BE2C (cell line): ENCODE measurements at regions not wholly inside any gene's neighbourhood (a gene's known extent, or its start where the extent isn't known, plus 50 kb on each side); places are given as distances from the start of the nearest gene placed in this dataset.
"Not testable (repeated sequence)": the region's sequence is repeated elsewhere in the genome, so short reads cannot be mapped to it uniquely, and the experiment has no call there.

ENCODE experiments used
- DNase-seq: peaks from one replicate; pipeline ENCODE4 v3.0.0-alpha.2; 2020
- H3K27me3 ChIP-seq: fragments of 250-450 bp; sonication (Bioruptor Pico); 2 replicates; pipeline ENCODE4 v1.5.1; 2020; ENCODE audit warnings: mild to moderate bottlenecking
- H3K36me3 ChIP-seq: fragments of 250-450 bp; sonication (Bioruptor Pico); 2 replicates; pipeline ENCODE4 v1.5.1; 2020; ENCODE audit warnings: mild to moderate bottlenecking
- H3K4me1 ChIP-seq: fragments of 250-450 bp; sonication (Bioruptor Pico); 2 replicates; pipeline ENCODE4 v1.5.1; 2020
- H3K4me3 ChIP-seq: 2 replicates; pipeline ENCODE4 v1.5.1; 2011; ENCODE audit warnings: low read depth, low read length
- H3K9me3 ChIP-seq: fragments of 250-450 bp; sonication (Bioruptor Pico); 2 replicates; pipeline ENCODE4 v1.5.1; 2020
- TF ChIP-seq, protein P1 (sequence below): IDR thresholded peaks from 2 replicates; pipeline ENCODE4 v1.5.1; 2012; ENCODE audit warnings: mild to moderate bottlenecking, low read depth, low read length

DNA sequence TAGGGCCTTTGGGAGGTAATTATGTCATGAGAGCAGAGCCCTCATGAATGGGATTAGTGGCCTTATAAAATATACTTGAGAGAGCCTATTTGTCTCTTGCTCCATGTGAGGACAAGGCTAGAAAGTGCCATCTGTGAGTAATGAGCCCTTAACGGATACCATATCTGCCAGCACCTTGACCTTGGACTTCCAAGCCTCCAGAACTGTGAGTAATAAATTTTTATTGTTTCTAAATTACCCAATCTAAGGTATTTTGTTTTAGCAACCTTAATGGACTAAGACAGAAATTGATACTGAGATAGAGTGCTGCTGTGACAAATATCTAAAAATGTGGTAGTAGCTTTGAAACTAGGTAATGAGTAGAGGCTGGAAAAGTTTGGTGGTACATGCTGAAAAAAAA lies 285.0 kb upstream of the DIPK2B start:
- TF ChIP-seq, protein P1, sequence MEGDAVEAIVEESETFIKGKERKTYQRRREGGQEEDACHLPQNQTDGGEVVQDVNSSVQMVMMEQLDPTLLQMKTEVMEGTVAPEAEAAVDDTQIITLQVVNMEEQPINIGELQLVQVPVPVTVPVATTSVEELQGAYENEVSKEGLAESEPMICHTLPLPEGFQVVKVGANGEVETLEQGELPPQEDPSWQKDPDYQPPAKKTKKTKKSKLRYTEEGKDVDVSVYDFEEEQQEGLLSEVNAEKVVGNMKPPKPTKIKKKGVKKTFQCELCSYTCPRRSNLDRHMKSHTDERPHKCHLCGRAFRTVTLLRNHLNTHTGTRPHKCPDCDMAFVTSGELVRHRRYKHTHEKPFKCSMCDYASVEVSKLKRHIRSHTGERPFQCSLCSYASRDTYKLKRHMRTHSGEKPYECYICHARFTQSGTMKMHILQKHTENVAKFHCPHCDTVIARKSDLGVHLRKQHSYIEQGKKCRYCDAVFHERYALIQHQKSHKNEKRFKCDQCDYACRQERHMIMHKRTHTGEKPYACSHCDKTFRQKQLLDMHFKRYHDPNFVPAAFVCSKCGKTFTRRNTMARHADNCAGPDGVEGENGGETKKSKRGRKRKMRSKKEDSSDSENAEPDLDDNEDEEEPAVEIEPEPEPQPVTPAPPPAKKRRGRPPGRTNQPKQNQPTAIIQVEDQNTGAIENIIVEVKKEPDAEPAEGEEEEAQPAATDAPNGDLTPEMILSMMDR: no peak
- no peak for DNase-seq

GRCh38 chrX:45479835-45480422 lies 279.3 kb upstream of the DIPK2B start:
- no peak overlapping the region for H3K4me3 ChIP-seq
- H3K36me3 ChIP-seq: no peaks in the 10 kb centered on the region
- no peaks in the 10 kb centered on the region for H3K9me3 ChIP-seq
- H3K27me3 ChIP-seq: no peaks in the 10 kb centered on the region
- no peaks in the 10 kb centered on the region for H3K4me1 ChIP-seq
- TF ChIP-seq, protein P1: no peak
- no peak for DNase-seq

More for the DNA sequence above, 285.0 kb upstream of the DIPK2B start:
- Histone ChIP-seq H3K4me3 (no peak overlapping the region), H3K9me3 (no peaks in the 10 kb centered on the region), H3K36me3 (no peaks in the 10 kb centered on the region), H3K27me3 (no peaks in the 10 kb centered on the region), H3K4me1 (no peaks in the 10 kb centered on the region)

DNA sequence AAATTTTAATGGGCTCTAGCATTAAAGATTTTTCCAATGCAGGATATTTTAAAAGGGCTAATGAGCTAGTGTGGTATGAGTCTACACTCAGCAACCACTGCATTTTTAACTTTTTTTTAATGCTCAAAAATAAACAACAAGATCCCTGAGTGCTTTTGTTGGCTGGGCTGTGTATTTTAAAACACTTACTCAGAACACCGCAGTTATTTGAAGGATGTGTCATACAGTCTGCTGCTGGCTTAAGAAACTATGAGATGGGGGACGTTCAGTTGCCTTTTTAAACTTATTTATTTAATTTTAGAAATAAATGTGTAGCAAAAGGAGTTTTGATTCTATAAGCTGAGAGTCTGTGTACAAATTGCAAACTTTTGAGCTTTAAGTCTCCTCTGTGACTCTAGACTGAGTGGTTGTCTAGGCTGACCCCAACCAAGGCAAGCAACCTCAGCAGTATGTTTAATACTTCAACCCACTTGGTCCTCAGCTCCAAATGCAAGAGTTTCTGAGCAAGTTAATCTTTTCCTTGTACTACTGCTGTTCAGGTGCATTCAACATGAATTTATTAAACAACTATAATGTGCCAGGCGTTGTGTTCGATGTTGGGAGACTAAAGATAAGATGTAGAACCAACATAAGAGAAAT lies 278.6 kb upstream of the DIPK2B start:
- no peaks in the 10 kb centered on the region for H3K36me3 ChIP-seq
- H3K9me3 ChIP-seq: no peaks in the 10 kb centered on the region
- DNase-seq: no peak
- no peaks in the 10 kb centered on the region for H3K27me3 ChIP-seq
- no peaks in the 10 kb centered on the region for H3K4me1 ChIP-seq
- H3K4me3 ChIP-seq: no peak overlapping the region
- TF ChIP-seq, protein P1: no peak

DNA sequence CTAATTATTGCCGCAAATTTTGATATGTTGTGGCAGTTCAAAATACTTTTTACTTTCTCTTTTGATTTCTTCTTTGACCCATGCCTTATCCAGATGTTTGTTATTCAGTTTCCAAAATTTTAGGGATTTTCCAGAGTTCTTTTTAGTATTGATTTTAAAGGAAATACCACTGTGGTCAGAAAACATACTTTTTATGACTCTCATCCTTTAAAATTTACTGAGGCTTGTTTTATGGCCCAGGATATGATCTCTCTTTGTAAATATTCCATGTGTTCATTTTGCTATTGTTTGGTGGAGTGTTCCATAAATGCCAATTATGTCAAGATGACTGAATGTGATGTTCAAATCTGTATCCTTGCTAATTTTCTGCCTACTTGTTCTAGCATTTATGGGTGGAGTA lies 272.3 kb upstream of the DIPK2B start:
- Histone ChIP-seq H3K9me3 (no peaks in the 10 kb centered on the region), H3K4me3 (no peak overlapping the region), H3K36me3 (no peaks in the 10 kb centered on the region), H3K4me1 (no peaks in the 10 kb centered on the region), H3K27me3 (no peaks in the 10 kb centered on the region)
- DNase-seq: no peak
- TF ChIP-seq, protein P1: no peak

- not testable (repeated sequence) for H3K4me3 ChIP-seq, H3K36me3 ChIP-seq, DNase-seq
Measured at GRCh38 chrX:45467537-45467936, 266.9 kb upstream of the DIPK2B start.

DNA sequence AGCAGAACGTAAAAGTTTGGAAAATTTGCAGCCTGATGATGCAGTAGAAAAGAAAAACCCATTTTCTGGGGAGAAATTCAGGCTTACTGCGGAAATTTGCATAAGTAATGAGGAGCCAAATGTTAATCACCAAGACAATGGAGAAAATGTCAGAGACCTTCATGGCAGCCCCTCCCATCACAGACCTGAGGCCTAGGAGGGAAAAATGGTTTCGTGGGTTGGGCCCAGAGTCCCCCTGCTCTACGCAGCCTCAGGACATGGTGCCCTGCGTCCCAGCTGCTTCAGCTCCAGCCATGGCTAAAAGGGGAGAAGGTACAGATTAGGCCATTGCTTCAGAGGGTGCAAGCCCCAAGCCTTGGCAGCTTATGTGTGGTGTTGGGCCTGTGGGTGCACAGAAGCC lies 255.1 kb upstream of the DIPK2B start:
- not testable (repeated sequence) for DNase-seq, H3K36me3 ChIP-seq, H3K4me1 ChIP-seq, H3K4me3 ChIP-seq, H3K9me3 ChIP-seq, H3K27me3 ChIP-seq

More at GRCh38 chrX:45467537-45467936, 266.9 kb upstream of the DIPK2B start:
- H3K27me3 ChIP-seq, H3K4me1 ChIP-seq, H3K9me3 ChIP-seq: not testable (repeated sequence)

DNA sequence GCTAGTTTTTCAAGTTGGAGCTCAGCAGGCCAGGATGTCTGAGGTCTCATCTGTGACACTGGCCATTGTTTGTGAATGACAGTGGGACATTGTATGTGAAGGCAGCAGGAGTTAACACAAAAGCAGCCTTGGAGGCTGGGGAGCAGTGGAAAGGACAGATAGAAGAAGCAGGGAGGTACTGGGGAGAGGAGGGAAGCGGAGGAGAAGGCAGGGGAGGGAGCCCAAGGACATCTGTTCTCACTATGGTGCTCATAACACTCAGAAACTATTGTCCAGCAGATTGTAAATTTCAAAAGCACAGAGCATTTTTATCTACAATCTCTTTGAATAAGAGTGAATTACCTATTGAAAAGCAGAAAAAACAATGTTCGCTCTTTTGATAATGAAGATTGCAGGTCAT lies 253.6 kb upstream of the DIPK2B start:
- Histone ChIP-seq H3K27me3 (no peaks in the 10 kb centered on the region), H3K4me1 (no peaks in the 10 kb centered on the region), H3K36me3 (no peaks in the 10 kb centered on the region), H3K9me3 (no peaks in the 10 kb centered on the region), H3K4me3 (no peak overlapping the region)
- TF ChIP-seq, protein P1: no peak
- no peak for DNase-seq
